ENCODE measurements at regions not wholly inside any gene's neighbourhood (a gene's known extent, or its start where the extent isn't known, plus 50 kb on each side); places are given as distances from the start of the nearest gene placed in this dataset.

GRCh38 chr2:16165518-16166326 is 225.4 kb downstream of the MYCN start:
- H3K4me3 ChIP-seq (ENCODE audit: insufficient read depth, low read depth, low read length), result no peak overlapping the region
- CTCF ChIA-PET, result no interaction called here

More at GRCh38 chr2:16165518-16166326, 225.4 kb downstream of the MYCN start:
- dilution Hi-C loops (cut with HindIII; ENCODE audit: low sequenced_read_pairs, unreplicated experiment) (no loop called here), intact Hi-C loops (cut with micrococcal nuclease) (no loop called here), in situ Hi-C loops (cut with MboI; ENCODE audit: low sequenced_read_pairs) (no loop called here)
- Histone ChIP-seq H2BK5ac (ENCODE audit: low read depth, low read length, poor library complexity, severe bottlenecking) (no peak overlapping the region), H3K9me3 (ENCODE audit: control insufficient read depth, insufficient read depth, low read length) (peaks cover 14% of the 10 kb centered on the region), H2AFZ (replicated peaks; ENCODE audit: low read length, poor library complexity) (no peak overlapping the region), H2AK9ac (replicated peaks; ENCODE audit: low read depth, low read length, poor library complexity) (no peak overlapping the region), H4K20me1 (ENCODE audit: insufficient read depth, low read length) (no peaks in the 10 kb centered on the region), H3K9me1 (ENCODE audit: insufficient read depth, low read length) (no peaks in the 10 kb centered on the region), H2BK20ac (ENCODE audit: low read depth, low read length) (no peak overlapping the region), H3K4me1 (ENCODE audit: control insufficient read depth, insufficient read depth, low read length) (no peaks in the 10 kb centered on the region), H2BK120ac (ENCODE audit: low read depth, low read length) (no peak overlapping the region), H3K18ac (ENCODE audit: low read depth, low read length) (no peak overlapping the region), H3K9ac (ENCODE audit: low read depth, low read length) (no peak overlapping the region), H3K4ac (ENCODE audit: low read depth, low read length) (no peak overlapping the region), H2AK5ac (ENCODE audit: low read depth, low read length) (no peak overlapping the region), H3K56ac (ENCODE audit: extremely low read depth, insufficient read depth, low read length) (no peak overlapping the region), H3K79me1 (ENCODE audit: low read depth in 1 of 2, low read length in 2 of 2) (no peaks in the 10 kb centered on the region), H3K27me3 (ENCODE audit: control insufficient read depth, insufficient read depth, low read length) (no peaks in the 10 kb centered on the region), H3K27ac (ENCODE audit: insufficient read depth, low read length) (no peak overlapping the region), H3K4me2 (ENCODE audit: low read depth, low read length) (no peak overlapping the region), H2BK15ac (ENCODE audit: low read depth, low read length) (no peak overlapping the region), H3K23ac (ENCODE audit: low read depth, low read length) (no peak overlapping the region), H3K36me3 (ENCODE audit: control insufficient read depth, insufficient read depth, low read length) (no peaks in the 10 kb centered on the region), H4K91ac (ENCODE audit: insufficient read depth, low read depth, low read length) (no peak overlapping the region), H4K8ac (ENCODE audit: low read depth in 2 of 2, low read length in 2 of 2) (no peak overlapping the region), H4K5ac (ENCODE audit: low read depth, low read length) (no peak overlapping the region), H3K14ac (replicated peaks; ENCODE audit: low read depth, low read length) (no peak overlapping the region)
- no CpG with 5 or more reads among the region's 9 CpGs for WGBS, 2 experiments (ENCODE audit: extremely low coverage in 2 of 2, insufficient read length in 1 of 2)
- TF ChIP-seq BHLHE40 (IDR thresholded peaks at IDR 0.05; ENCODE audit: low read depth, low read length), result no peak
- TF ChIP-seq RFX5 (IDR thresholded peaks at IDR 0.05; ENCODE audit: low read depth, low read length), result no peak
- no peak for TF ChIP-seq USF2 (IDR thresholded peaks at IDR 0.05; ENCODE audit: low read depth, low read length)
- no peak for TF ChIP-seq FOS (IDR thresholded peaks at IDR 0.05; ENCODE audit: low read depth, low read length)
- BruUV-seq (replicated peaks), result no TSS peak
- DNase-seq (no peak), ATAC-seq (ENCODE audit: low read depth) (no peak)
- POLR2A ChIA-PET (ENCODE audit: unreplicated experiment), result no interaction called here

Measured in IMR-90 (cell line).